IMR-90 (cell line): ENCODE measurements at regions not wholly inside any gene's neighbourhood (a gene's known extent, or its start where the extent isn't known, plus 50 kb on each side); places are given as distances from the start of the nearest gene placed in this dataset.

Experiments
- ATAC-seq: fragments of 200-7000 bp; cut with Tn5 transposase; 2 replicates; pipeline ENCODE4 v1.9.1; 2020; ENCODE audit warnings: low read depth, mild to moderate bottlenecking, moderate library complexity
- BruUV-seq: library from RNA; stranded (reverse); fragments of 400-500 nt; replicated peaks from 2 replicates; lab custom pipeline; 2021; lab: Mats Ljungman, UMichigan
- CTCF ChIA-PET: fragments of 300-600 bp; formaldehyde crosslinking; extraction: SDS; loops from one replicate; lab custom pipeline; 2021; ENCODE audit warnings: antibody characterized with exemption; lab: Yijun Ruan, JAX
- POLR2A ChIA-PET: fragments of 300-600 bp; sonication (Branson Sonifier 250); formaldehyde crosslinking; loops from one replicate; lab custom pipeline; 2022; ENCODE audit warnings: antibody characterized with exemption; ENCODE audit not compliant: unreplicated experiment; lab: Charles Lee
- DNase-seq: peaks from one replicate; pipeline ENCODE4 v3.0.0; 2013
- H2AFZ ChIP-seq: replicated peaks from 2 replicates; pipeline ENCODE3; 2013; ENCODE audit warnings: low read length, mild to moderate bottlenecking; ENCODE audit not compliant: poor library complexity
- H2AK5ac ChIP-seq: 2 replicates; pipeline ENCODE4 v1.6.1; 2013; ENCODE audit warnings: low read depth, low read length, inconsistent platforms
- H2AK9ac ChIP-seq: replicated peaks from 2 replicates; pipeline ENCODE3; 2013; ENCODE audit warnings: mild to moderate bottlenecking, low read depth, low read length, moderate library complexity; ENCODE audit not compliant: poor library complexity
- H2BK120ac ChIP-seq: 2 replicates; pipeline ENCODE4 v1.6.1; 2013; ENCODE audit warnings: low read depth, low read length, inconsistent platforms
- H2BK15ac ChIP-seq: 3 replicates; pipeline ENCODE4 v1.6.1; 2013; ENCODE audit warnings: low read depth, low read length, inconsistent platforms
- H2BK20ac ChIP-seq: 2 replicates; pipeline ENCODE4 v1.6.1; 2013; ENCODE audit warnings: low read depth, mild to moderate bottlenecking, inconsistent platforms, low read length, moderate library complexity
- H2BK5ac ChIP-seq: 2 replicates; pipeline ENCODE4 v1.6.1; 2013; ENCODE audit warnings: mild to moderate bottlenecking, low read depth, low read length, inconsistent platforms; ENCODE audit not compliant: poor library complexity, severe bottlenecking
- H3K14ac ChIP-seq: replicated peaks from 2 replicates; pipeline ENCODE4 v1.6.1; 2013; ENCODE audit warnings: low read depth, low read length, inconsistent platforms
- H3K18ac ChIP-seq: 2 replicates; pipeline ENCODE4 v1.6.1; 2013; ENCODE audit warnings: low read depth, low read length, control low read depth
- H3K23ac ChIP-seq: 2 replicates; pipeline ENCODE4 v1.6.1; 2013; ENCODE audit warnings: low read depth, low read length, inconsistent platforms
- H3K27ac ChIP-seq: 2 replicates; pipeline ENCODE4 v1.5.1; 2013; ENCODE audit warnings: mild to moderate bottlenecking, control low read depth, low read length; ENCODE audit not compliant: insufficient read depth
- H3K27me3 ChIP-seq: 2 replicates; pipeline ENCODE4 v1.6.1; 2013; ENCODE audit warnings: low read length; ENCODE audit not compliant: control insufficient read depth, insufficient read depth
- H3K36me3 ChIP-seq: 2 replicates; pipeline ENCODE4 v1.6.1; 2013; ENCODE audit warnings: low read length, mixed read lengths; ENCODE audit not compliant: control insufficient read depth, insufficient read depth
- H3K4ac ChIP-seq: 2 replicates; pipeline ENCODE4 v1.6.1; 2013; ENCODE audit warnings: low read depth, low read length, inconsistent platforms
- H3K4me1 ChIP-seq: 2 replicates; pipeline ENCODE4 v1.6.1; 2013; ENCODE audit warnings: low read length, mixed read lengths; ENCODE audit not compliant: control insufficient read depth, insufficient read depth
- H3K4me2 ChIP-seq: 2 replicates; pipeline ENCODE4 v1.6.1; 2013; ENCODE audit warnings: low read depth, mild to moderate bottlenecking, control low read depth, low read length, moderate library complexity
- H3K4me3 ChIP-seq: 2 replicates; pipeline ENCODE4 v1.5.1; 2013; ENCODE audit warnings: low read depth, mild to moderate bottlenecking, control low read depth, low read length, moderate library complexity; ENCODE audit not compliant: insufficient read depth
- H3K56ac ChIP-seq: 2 replicates; pipeline ENCODE4 v1.6.1; 2013; ENCODE audit warnings: low read length, inconsistent platforms; ENCODE audit not compliant: insufficient read depth; ENCODE audit errors: extremely low read depth
- H3K79me1 ChIP-seq, 2 experiments: 2 replicates each; pipeline ENCODE4 v1.6.1; 2013; ENCODE audit warnings: low read length in 2 of 2, inconsistent platforms in 1 of 2, low read depth in 1 of 2
- H3K9ac ChIP-seq: 2 replicates; pipeline ENCODE4 v1.6.1; 2013; ENCODE audit warnings: low read depth, low read length, control low read depth
- H3K9me1 ChIP-seq: 2 replicates; pipeline ENCODE4 v1.6.1; 2013; ENCODE audit warnings: low read length, inconsistent platforms; ENCODE audit not compliant: insufficient read depth
- H3K9me3 ChIP-seq: 2 replicates; pipeline ENCODE4 v1.6.1; 2013; ENCODE audit warnings: low read length; ENCODE audit not compliant: control insufficient read depth, insufficient read depth
- H4K20me1 ChIP-seq: 2 replicates; pipeline ENCODE4 v1.6.1; 2013; ENCODE audit warnings: low read length, inconsistent platforms; ENCODE audit not compliant: insufficient read depth
- H4K5ac ChIP-seq: 2 replicates; pipeline ENCODE4 v1.6.1; 2013; ENCODE audit warnings: mild to moderate bottlenecking, low read depth, low read length, control low read depth
- H4K8ac ChIP-seq, 2 experiments: 2 replicates each; pipeline ENCODE4 v1.6.1; 2013; ENCODE audit warnings: low read depth in 2 of 2, low read length in 2 of 2, control low read depth in 1 of 2, inconsistent platforms in 1 of 2
- H4K91ac ChIP-seq: 2 replicates; pipeline ENCODE4 v1.6.1; 2013; ENCODE audit warnings: low read depth, low read length, inconsistent platforms; ENCODE audit not compliant: insufficient read depth
- BHLHE40 ChIP-seq: fragments of 150-350 bp; IDR thresholded peaks from 2 replicates; pipeline ENCODE4 v1.6.1; 2016; ENCODE audit warnings: mild to moderate bottlenecking, low read depth, low read length
- CEBPB ChIP-seq: IDR thresholded peaks from 2 replicates; pipeline ENCODE4 v1.6.1; 2012; ENCODE audit warnings: low read depth, low read length, improper control_type of control experiment
- CHD1 ChIP-seq: IDR thresholded peaks from 2 replicates; pipeline ENCODE4 v1.6.1; 2012; ENCODE audit warnings: low read depth, low read length, improper control_type of control experiment
- MAFK ChIP-seq: IDR thresholded peaks from 2 replicates; pipeline ENCODE4 v1.6.1; 2012; ENCODE audit warnings: low read depth, low read length, improper control_type of control experiment
- MAZ ChIP-seq: IDR thresholded peaks from 2 replicates; pipeline ENCODE4 v1.6.1; 2012; ENCODE audit warnings: low read depth, mild to moderate bottlenecking, low read length, improper control_type of control experiment, moderate library complexity, borderline replicate concordance
- NFE2L2 ChIP-seq: fragments of 150-350 bp; IDR thresholded peaks from 2 replicates; pipeline ENCODE4 v1.6.1; 2016; ENCODE audit warnings: low read depth, mild to moderate bottlenecking, low read length
- POLR2A ChIP-seq: IDR thresholded peaks from 2 replicates; pipeline ENCODE4 v1.6.1; 2012; ENCODE audit warnings: mild to moderate bottlenecking, low read depth, low read length
- RAD21 ChIP-seq: IDR thresholded peaks from 2 replicates; pipeline ENCODE4 v1.6.1; 2012; ENCODE audit warnings: low read length, improper control_type of control experiment
- RCOR1 ChIP-seq: IDR thresholded peaks from 2 replicates; pipeline ENCODE4 v1.6.1; 2012; ENCODE audit warnings: mild to moderate bottlenecking, low read length, improper control_type of control experiment; ENCODE audit not compliant: insufficient replicate concordance
- dilution Hi-C: fragments of 300-500 bp; cut with HindIII; formaldehyde crosslinking; loops from one replicate; pipeline ENCODE4 v1.14.3; 2018; ENCODE audit warnings: low sequenced_read_pairs; ENCODE audit not compliant: unreplicated experiment
- in situ Hi-C: fragments of 300-500 bp; cut with MboI; formaldehyde crosslinking; loops from 3 replicates; pipeline ENCODE4 v1.14.3; 2019; ENCODE audit warnings: low sequenced_read_pairs, inconsistent platforms, mixed read lengths
- intact Hi-C: fragments of 100-400 bp; cut with micrococcal nuclease; formaldehyde crosslinking; loops from 2 replicates; pipeline ENCODE4 v1.10.0; 2022
- TF ChIP-seq, protein P1 (sequence below): fragments of 150-350 bp; IDR thresholded peaks from 2 replicates; pipeline ENCODE4 v1.6.1; 2016; ENCODE audit warnings: low read depth, mild to moderate bottlenecking, low read length, moderate library complexity, borderline replicate concordance
- TF ChIP-seq, protein P2 (sequence below): fragments of 150-350 bp; IDR thresholded peaks from 2 replicates; pipeline ENCODE4 v1.6.1; 2017; ENCODE audit warnings: mild to moderate bottlenecking, antibody characterized with exemption, low read length, low read depth

DNA sequence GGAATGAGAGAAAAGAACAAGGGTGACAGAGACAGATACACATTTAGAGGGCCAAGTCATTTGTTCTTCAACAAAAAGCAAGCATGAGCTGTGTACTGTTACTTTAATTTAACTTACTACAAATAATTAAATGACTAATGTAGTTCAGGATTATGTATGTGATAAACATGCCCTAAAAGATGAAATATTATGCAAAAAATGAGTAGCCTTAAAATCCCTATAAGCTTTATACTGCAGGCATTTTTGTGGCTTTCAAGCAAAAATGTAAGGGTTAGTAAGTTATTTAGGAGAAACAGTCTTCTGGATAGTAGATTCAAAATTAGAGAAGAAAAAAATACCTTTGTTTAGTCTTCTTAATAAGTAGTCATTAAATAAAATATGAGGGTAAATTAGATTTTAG lies 431.2 kb downstream of the CSNK1G3 start:
- dilution Hi-C loops = no loop called here
- in situ Hi-C loops = no loop called here
- no peaks in the 10 kb centered on the region for H3K36me3 ChIP-seq
- no peaks in the 10 kb centered on the region for H3K4me1 ChIP-seq
- H3K23ac ChIP-seq = no peak overlapping the region
- H3K56ac ChIP-seq = no peak overlapping the region
- ChIA-PET CTCF (no interaction called here), POLR2A (no interaction called here)
- no peak overlapping the region for H2BK15ac ChIP-seq
- H4K91ac ChIP-seq = no peak overlapping the region
- no peak overlapping the region for H2AFZ ChIP-seq
- no peak overlapping the region for H2BK20ac ChIP-seq
- intact Hi-C loops = no loop called here
- no peak overlapping the region for H3K27ac ChIP-seq
- peaks cover 2% of the 10 kb centered on the region; the same call in 1 of the 2 replicates for H3K27me3 ChIP-seq
- no peak overlapping the region for H3K14ac ChIP-seq
- no TSS peak for BruUV-seq
- no peak overlapping the region for H4K5ac ChIP-seq
- no peak overlapping the region for H4K8ac ChIP-seq
- peaks cover 2% of the 10 kb centered on the region; the same call in 1 of the 2 replicates for H3K9me3 ChIP-seq
- H3K4ac ChIP-seq = no peak overlapping the region
- TF ChIP-seq CHD1 (no peak), MAZ (no peak), CEBPB (no peak), MAFK (no peak), RCOR1 (no peak), NFE2L2 (no peak), POLR2A (no peak), BHLHE40 (no peak), RAD21 (no peak)
- TF ChIP-seq, protein P1, sequence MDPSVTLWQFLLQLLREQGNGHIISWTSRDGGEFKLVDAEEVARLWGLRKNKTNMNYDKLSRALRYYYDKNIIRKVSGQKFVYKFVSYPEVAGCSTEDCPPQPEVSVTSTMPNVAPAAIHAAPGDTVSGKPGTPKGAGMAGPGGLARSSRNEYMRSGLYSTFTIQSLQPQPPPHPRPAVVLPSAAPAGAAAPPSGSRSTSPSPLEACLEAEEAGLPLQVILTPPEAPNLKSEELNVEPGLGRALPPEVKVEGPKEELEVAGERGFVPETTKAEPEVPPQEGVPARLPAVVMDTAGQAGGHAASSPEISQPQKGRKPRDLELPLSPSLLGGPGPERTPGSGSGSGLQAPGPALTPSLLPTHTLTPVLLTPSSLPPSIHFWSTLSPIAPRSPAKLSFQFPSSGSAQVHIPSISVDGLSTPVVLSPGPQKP = no peak
- TF ChIP-seq, protein P2, sequence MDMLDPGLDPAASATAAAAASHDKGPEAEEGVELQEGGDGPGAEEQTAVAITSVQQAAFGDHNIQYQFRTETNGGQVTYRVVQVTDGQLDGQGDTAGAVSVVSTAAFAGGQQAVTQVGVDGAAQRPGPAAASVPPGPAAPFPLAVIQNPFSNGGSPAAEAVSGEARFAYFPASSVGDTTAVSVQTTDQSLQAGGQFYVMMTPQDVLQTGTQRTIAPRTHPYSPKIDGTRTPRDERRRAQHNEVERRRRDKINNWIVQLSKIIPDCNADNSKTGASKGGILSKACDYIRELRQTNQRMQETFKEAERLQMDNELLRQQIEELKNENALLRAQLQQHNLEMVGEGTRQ = no peak
- no peaks in the 10 kb centered on the region for H3K9me1 ChIP-seq
- no peak for ATAC-seq
- no peak overlapping the region for H2BK120ac ChIP-seq
- H2AK9ac ChIP-seq = no peak overlapping the region
- H3K9ac ChIP-seq = no peak overlapping the region
- H4K20me1 ChIP-seq = no peaks in the 10 kb centered on the region
- no peak overlapping the region for H2BK5ac ChIP-seq
- no peak overlapping the region for H2AK5ac ChIP-seq
- H3K79me1 ChIP-seq = no peaks in the 10 kb centered on the region
- DNase-seq = no peak
- no peak overlapping the region for H3K4me2 ChIP-seq
- H3K4me3 ChIP-seq = no peak overlapping the region
- H3K18ac ChIP-seq = no peak overlapping the region
